H1 (cell line): ENCODE measurements at regions not wholly inside any gene's neighbourhood (a gene's known extent, or its start where the extent isn't known, plus 50 kb on each side); places are given as distances from the start of the nearest gene placed in this dataset.

ENCODE experiments used
- CTCF ChIA-PET: fragments of 300-600 bp; sonication (Branson Sonifier 250); formaldehyde crosslinking; loops from one replicate; lab custom pipeline; 2021; ENCODE audit not compliant: partially characterized antibody; lab: Charles Lee
- POLR2A ChIA-PET: fragments of 300-600 bp; sonication (Branson Sonifier 250); formaldehyde crosslinking; loops from one replicate; lab custom pipeline; 2021; ENCODE audit warnings: inconsistent platforms; ENCODE audit not compliant: partially characterized antibody; lab: Charles Lee
- DNase-seq, 2 experiments: peaks; one replicate each; pipeline versions ENCODE4 v3.0.0 to v3.0.0-alpha.2; 2010 to 2022; ENCODE audit warnings: low spot score in 2 of 2, low read depth in 1 of 2, mixed read lengths in 1 of 2
- FAIRE-seq: peaks from 2 replicates; lab custom pipeline; 2011; peaks lifted over from hg19 to GRCh38; lab: Jason Lieb, UNC
- H2AFZ ChIP-seq: 2 replicates; pipeline ENCODE4 v1.8.1; 2012; ENCODE audit warnings: low read length, inconsistent platforms
- H2AK5ac ChIP-seq: 2 replicates; pipeline ENCODE4 v1.6.1; 2013; ENCODE audit warnings: low read depth, low read length
- H2BK120ac ChIP-seq: replicated peaks from 2 replicates; pipeline ENCODE3; 2013; ENCODE audit warnings: low read depth, low read length, inconsistent platforms
- H2BK12ac ChIP-seq: 2 replicates; pipeline ENCODE4 v1.6.1; 2013; ENCODE audit warnings: low read depth, low read length
- H2BK15ac ChIP-seq: 2 replicates; pipeline ENCODE4 v1.6.1; 2013; ENCODE audit warnings: low read length
- H2BK20ac ChIP-seq: 2 replicates; pipeline ENCODE4 v1.6.1; 2013; ENCODE audit warnings: low read length
- H2BK5ac ChIP-seq: 2 replicates; pipeline ENCODE4 v1.6.1; 2013; ENCODE audit warnings: low read depth, low read length
- H3K14ac ChIP-seq: 2 replicates; pipeline ENCODE4 v1.6.1; 2013; ENCODE audit warnings: inconsistent platforms; ENCODE audit not compliant: insufficient read length
- H3K18ac ChIP-seq: 2 replicates; pipeline ENCODE4 v1.6.1; 2013; ENCODE audit warnings: low read length; ENCODE audit errors: extremely low read depth
- H3K23ac ChIP-seq: 2 replicates; pipeline ENCODE4 v1.6.1; 2013; ENCODE audit warnings: inconsistent platforms; ENCODE audit not compliant: insufficient read length
- H3K23me2 ChIP-seq: 2 replicates; pipeline ENCODE4 v1.6.1; 2013; ENCODE audit warnings: low read depth, low read length
- H3K27ac ChIP-seq: 2 replicates; pipeline ENCODE4 v1.6.1; 2011; ENCODE audit warnings: low read depth, low read length, inconsistent platforms
- H3K27me3 ChIP-seq, 4 experiments: replicated peaks in 1 of 4; 1 replicate in 1 of 4; 2 replicates in 3 of 4; pipeline versions ENCODE4 v1.6.1 to v1.8.1; 2011 to 2013; ENCODE audit warnings: low read length in 3 of 4, mild to moderate bottlenecking in 3 of 4, inconsistent platforms in 2 of 4, mixed read lengths in 2 of 4, moderate library complexity in 1 of 4; ENCODE audit not compliant: control insufficient read depth in 3 of 4, insufficient read depth in 3 of 4; ENCODE audit errors: extremely low read depth in 1 of 4
- H3K36me3 ChIP-seq, 4 experiments: 2 replicates each; pipeline versions ENCODE4 v1.6.1 to v1.8.1; 2011 to 2013; ENCODE audit warnings: mild to moderate bottlenecking in 4 of 4, low read length in 3 of 4, moderate library complexity in 2 of 4, control low read depth in 1 of 4, inconsistent platforms in 1 of 4; ENCODE audit not compliant: insufficient read depth in 4 of 4, control insufficient read depth in 2 of 4
- H3K4ac ChIP-seq: replicated peaks from 2 replicates; pipeline ENCODE3; 2013; ENCODE audit warnings: low read length, low read depth, mixed read lengths, inconsistent platforms; ENCODE audit not compliant: insufficient read length
- H3K4me1 ChIP-seq, 4 experiments: replicated peaks in 1 of 4; 1 replicate in 1 of 4; 2 replicates in 3 of 4; pipeline versions ENCODE4 v1.6.1 to v1.8.1; 2011 to 2013; ENCODE audit warnings: low read length in 3 of 4, inconsistent platforms in 2 of 4, mixed read lengths in 1 of 4; ENCODE audit not compliant: insufficient read depth in 4 of 4, control insufficient read depth in 3 of 4
- H3K4me2 ChIP-seq, 2 experiments: 2 replicates each; pipeline versions ENCODE4 v1.6.1 to v1.8.1; 2011 to 2013; ENCODE audit warnings: low read depth in 2 of 2, low read length in 2 of 2, control low read depth in 1 of 2, inconsistent platforms in 1 of 2, mild to moderate bottlenecking in 1 of 2; ENCODE audit not compliant: insufficient read depth in 1 of 2
- H3K4me3 ChIP-seq, 4 experiments: fragments of 200-600, 300-600 bp in 1 of 4; sonication (generic), shearing (Covaris generic), sonication (Bioruptor Twin) in 1 of 4; 2 replicates each; pipeline versions ENCODE4 v1.5.1 to v1.8.1; 2011 to 2016; ENCODE audit warnings: low read length in 4 of 4, low read depth in 3 of 4, control low read depth in 2 of 4, inconsistent platforms in 2 of 4, mild to moderate bottlenecking in 2 of 4, mixed read lengths in 1 of 4, moderate library complexity in 1 of 4; ENCODE audit not compliant: insufficient read depth in 2 of 4; ENCODE audit errors: extremely low read depth in 1 of 4
- H3K56ac ChIP-seq: replicated peaks from 2 replicates; pipeline ENCODE3; 2013; ENCODE audit warnings: low read depth, mild to moderate bottlenecking, mixed read lengths, low read length, inconsistent platforms; ENCODE audit not compliant: insufficient read length
- H3K79me1 ChIP-seq: 2 replicates; pipeline ENCODE4 v1.6.1; 2013; ENCODE audit warnings: low read depth, low read length, control low read depth
- H3K79me2 ChIP-seq, 2 experiments: 2 replicates each; pipeline versions ENCODE4 v1.6.1 to v1.8.1; 2012 to 2013; ENCODE audit warnings: low read length in 2 of 2, mild to moderate bottlenecking in 2 of 2, inconsistent platforms in 1 of 2; ENCODE audit not compliant: insufficient read depth in 2 of 2, control insufficient read depth in 1 of 2
- H3K9ac ChIP-seq, 4 experiments: replicated peaks in 1 of 4; 1 replicate in 1 of 4; 2 replicates in 3 of 4; pipeline versions ENCODE4 v1.6.1 to v1.8.1; 2011 to 2013; ENCODE audit warnings: low read depth in 3 of 4, low read length in 3 of 4, control low read depth in 2 of 4, mild to moderate bottlenecking in 2 of 4, moderate library complexity in 2 of 4, inconsistent platforms in 1 of 4; ENCODE audit errors: extremely low read depth in 1 of 4
- H3K9me3 ChIP-seq, 2 experiments: 2 replicates each; pipeline versions ENCODE4 v1.6.1 to v1.8.1; 2012 to 2013; ENCODE audit warnings: mild to moderate bottlenecking in 2 of 2, moderate library complexity in 2 of 2, control low read depth in 1 of 2, inconsistent platforms in 1 of 2, low read depth in 1 of 2, low read length in 1 of 2, mixed read lengths in 1 of 2; ENCODE audit not compliant: insufficient read depth in 2 of 2
- H4K20me1 ChIP-seq, 2 experiments: replicated peaks in 1 of 2; 2 replicates each; pipeline versions ENCODE3 to v1.8.1; 2011 to 2013; ENCODE audit warnings: inconsistent platforms in 2 of 2, low read length in 2 of 2, mild to moderate bottlenecking in 1 of 2; ENCODE audit not compliant: insufficient read depth in 2 of 2, control insufficient read depth in 1 of 2
- H4K5ac ChIP-seq: 2 replicates; pipeline ENCODE4 v1.6.1; 2013; ENCODE audit warnings: low read length, low read depth, mixed read lengths, inconsistent platforms; ENCODE audit not compliant: insufficient read length
- H4K8ac ChIP-seq: 2 replicates; pipeline ENCODE4 v1.8.0; 2013; ENCODE audit warnings: mild to moderate bottlenecking, moderate library complexity, low read length, inconsistent platforms; ENCODE audit not compliant: insufficient read depth; ENCODE audit errors: extremely low read depth
- H4K91ac ChIP-seq: replicated peaks from 2 replicates; pipeline ENCODE3; 2013; ENCODE audit warnings: low read length, mixed read lengths, inconsistent platforms; ENCODE audit not compliant: insufficient read length
- NRF1 ChIP-seq: IDR thresholded peaks from 2 replicates; pipeline ENCODE4 v1.6.1; 2011; ENCODE audit warnings: mild to moderate bottlenecking, low read depth, low read length, improper control_type of control experiment
- TBP ChIP-seq: IDR thresholded peaks from 2 replicates; pipeline ENCODE4 v1.6.1; 2011; ENCODE audit warnings: low read depth, low read length, improper control_type of control experiment
- YY1 ChIP-seq: IDR thresholded peaks from 2 replicates; pipeline ENCODE4 v1.6.1; 2011; ENCODE audit warnings: low read depth, mild to moderate bottlenecking, low read length
- ZNF274 ChIP-seq: IDR thresholded peaks from 2 replicates; pipeline ENCODE4 v1.7.0; 2012; ENCODE audit warnings: low read length, borderline replicate concordance; ENCODE audit errors: extremely low read depth
- WGBS, 2 experiments: shearing (Covaris generic) in 1 of 2; methylation state at CpG; one replicate each; pipeline versions ENCODE4 v1.1.6 to v1.1.7; 2013 to 2015; ENCODE audit warnings: low lambda C conversion rate in 2 of 2, mixed read lengths in 2 of 2, inconsistent platforms in 1 of 2, low coverage in 1 of 2, missing lambda C conversion rate in 1 of 2; ENCODE audit not compliant: insufficient replicate concordance in 2 of 2, insufficient coverage in 1 of 2, insufficient read length in 1 of 2; ENCODE audit errors: extremely low coverage in 1 of 2, missing lambda C conversion rate in 1 of 2; 5-methylcytosine and 5-hydroxymethylcytosine counted together
- TF ChIP-seq, protein P1 (sequence below): IDR thresholded peaks from 2 replicates; pipeline ENCODE4 v1.6.1; 2012; ENCODE audit warnings: inconsistent platforms
- TF ChIP-seq, protein P2 (sequence below): IDR thresholded peaks from 2 replicates; pipeline ENCODE4 v1.6.1; 2012; ENCODE audit warnings: low read length, inconsistent platforms

DNA sequence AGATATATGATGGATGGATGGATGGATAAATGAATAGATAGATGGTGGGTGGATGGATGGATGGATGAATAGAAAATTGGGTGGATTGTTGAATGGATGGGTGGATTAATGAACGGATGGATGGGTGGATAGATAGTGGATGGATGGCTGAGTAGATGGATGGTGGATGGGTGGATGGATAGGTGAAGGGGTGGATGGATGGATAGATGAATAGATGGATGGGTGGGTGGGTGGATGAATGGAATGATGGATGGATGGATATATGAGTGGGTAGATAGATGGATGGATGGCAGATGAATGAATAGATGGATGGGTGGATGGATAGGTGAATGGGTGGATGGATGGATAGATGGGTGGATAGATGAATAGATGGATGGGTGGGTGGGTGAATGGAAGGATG lies 80.7 kb upstream of the NEDD9 start:
- H2AK5ac ChIP-seq, result no peak overlapping the region
- no peak overlapping the region for H3K27ac ChIP-seq
- H3K4me3 ChIP-seq, result no peak overlapping the region
- H2BK5ac ChIP-seq, result no peak overlapping the region
- no peaks in the 10 kb centered on the region for H3K27me3 ChIP-seq
- H3K79me2 ChIP-seq, result no peaks in the 10 kb centered on the region
- TF ChIP-seq, protein P1, sequence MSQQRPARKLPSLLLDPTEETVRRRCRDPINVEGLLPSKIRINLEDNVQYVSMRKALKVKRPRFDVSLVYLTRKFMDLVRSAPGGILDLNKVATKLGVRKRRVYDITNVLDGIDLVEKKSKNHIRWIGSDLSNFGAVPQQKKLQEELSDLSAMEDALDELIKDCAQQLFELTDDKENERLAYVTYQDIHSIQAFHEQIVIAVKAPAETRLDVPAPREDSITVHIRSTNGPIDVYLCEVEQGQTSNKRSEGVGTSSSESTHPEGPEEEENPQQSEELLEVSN, result no peak
- TF ChIP-seq, protein P2, sequence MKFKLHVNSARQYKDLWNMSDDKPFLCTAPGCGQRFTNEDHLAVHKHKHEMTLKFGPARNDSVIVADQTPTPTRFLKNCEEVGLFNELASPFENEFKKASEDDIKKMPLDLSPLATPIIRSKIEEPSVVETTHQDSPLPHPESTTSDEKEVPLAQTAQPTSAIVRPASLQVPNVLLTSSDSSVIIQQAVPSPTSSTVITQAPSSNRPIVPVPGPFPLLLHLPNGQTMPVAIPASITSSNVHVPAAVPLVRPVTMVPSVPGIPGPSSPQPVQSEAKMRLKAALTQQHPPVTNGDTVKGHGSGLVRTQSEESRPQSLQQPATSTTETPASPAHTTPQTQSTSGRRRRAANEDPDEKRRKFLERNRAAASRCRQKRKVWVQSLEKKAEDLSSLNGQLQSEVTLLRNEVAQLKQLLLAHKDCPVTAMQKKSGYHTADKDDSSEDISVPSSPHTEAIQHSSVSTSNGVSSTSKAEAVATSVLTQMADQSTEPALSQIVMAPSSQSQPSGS, result no peak
- TF ChIP-seq NRF1 (no peak), ZNF274 (no peak), TBP (no peak), YY1 (no peak)
- H2AFZ ChIP-seq, result no peak overlapping the region
- H3K4me2 ChIP-seq, result no peak overlapping the region
- H2BK120ac ChIP-seq, result no peak overlapping the region
- no peak overlapping the region for H4K5ac ChIP-seq
- ChIA-PET POLR2A (no interaction called here), CTCF (no interaction called here)
- H4K20me1 ChIP-seq, result no peaks in the 10 kb centered on the region
- H2BK15ac ChIP-seq, result no peak overlapping the region
- H3K9ac ChIP-seq, result no peak overlapping the region
- H3K14ac ChIP-seq, result no peak overlapping the region
- H2BK12ac ChIP-seq, result no peak overlapping the region
- DNase-seq (no peak), FAIRE-seq (no peak)
- no peaks in the 10 kb centered on the region for H3K79me1 ChIP-seq
- no peak overlapping the region for H2BK20ac ChIP-seq
- WGBS, 2 experiments, result 91 to 100% methylated on average over 1 of the region's 1 CpG
- H3K18ac ChIP-seq, result no peak overlapping the region
- H3K23me2 ChIP-seq, result peaks cover 7% of the 10 kb centered on the region; the same call in 1 of the 2 replicates
- H3K4ac ChIP-seq, result no peak overlapping the region
- 0 out of 7 replicates have a peak, but pooled peaks cover 0 to under 1% (median 0%) of the 10 kb centered on the region in 4 experiments for H3K4me1 ChIP-seq
- H4K91ac ChIP-seq, result no peak overlapping the region
- H3K9me3 ChIP-seq, result no peaks in the 10 kb centered on the region
- H3K56ac ChIP-seq, result no peak overlapping the region
- no peaks in the 10 kb centered on the region for H3K36me3 ChIP-seq
- no peak overlapping the region for H4K8ac ChIP-seq
- no peak overlapping the region for H3K23ac ChIP-seq
